ENCODE measurements at regions not wholly inside any gene's neighbourhood (a gene's known extent, or its start where the extent isn't known, plus 50 kb on each side); places are given as distances from the start of the nearest gene placed in this dataset.

DNA sequence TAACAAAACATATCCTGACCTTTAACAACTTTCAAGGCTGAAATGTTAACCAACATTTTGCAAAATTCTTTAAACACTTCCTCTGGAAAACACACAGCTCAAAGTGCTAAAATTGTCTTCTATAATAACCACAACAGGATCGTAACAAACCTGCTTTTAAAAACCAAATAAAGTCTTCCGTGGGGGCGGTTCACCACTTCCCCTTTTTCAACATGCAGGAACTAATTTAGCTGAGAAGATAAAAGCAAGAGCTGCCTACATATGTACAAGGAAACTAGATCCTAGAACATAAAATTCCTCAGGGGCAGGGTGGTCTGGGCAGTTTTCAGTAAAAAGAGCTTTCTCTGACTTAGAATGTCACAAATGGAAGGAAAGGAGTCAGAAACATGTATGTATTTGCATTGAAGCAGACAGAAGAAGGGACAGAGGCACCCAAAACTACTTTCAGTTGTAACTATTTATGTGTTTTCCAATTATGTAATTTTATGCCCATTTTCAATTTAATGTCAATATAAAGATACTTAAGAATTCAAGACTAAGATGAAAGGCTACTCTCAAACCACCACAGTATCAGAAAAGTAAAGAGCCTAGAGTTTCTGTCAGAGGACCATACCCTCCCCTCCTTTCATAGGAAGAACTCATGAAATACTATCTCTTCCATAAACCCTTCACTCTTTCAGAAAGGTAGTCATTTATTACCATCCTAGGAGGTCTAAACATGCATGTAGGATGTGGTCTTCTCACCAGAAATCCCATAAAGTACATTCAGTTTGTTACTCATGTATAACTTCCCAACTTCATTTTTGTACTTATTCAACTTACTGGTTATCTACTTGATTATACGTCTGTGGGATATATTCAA lies 185.9 kb upstream of the RASA1 start:
- TF ChIP-seq, protein P1, sequence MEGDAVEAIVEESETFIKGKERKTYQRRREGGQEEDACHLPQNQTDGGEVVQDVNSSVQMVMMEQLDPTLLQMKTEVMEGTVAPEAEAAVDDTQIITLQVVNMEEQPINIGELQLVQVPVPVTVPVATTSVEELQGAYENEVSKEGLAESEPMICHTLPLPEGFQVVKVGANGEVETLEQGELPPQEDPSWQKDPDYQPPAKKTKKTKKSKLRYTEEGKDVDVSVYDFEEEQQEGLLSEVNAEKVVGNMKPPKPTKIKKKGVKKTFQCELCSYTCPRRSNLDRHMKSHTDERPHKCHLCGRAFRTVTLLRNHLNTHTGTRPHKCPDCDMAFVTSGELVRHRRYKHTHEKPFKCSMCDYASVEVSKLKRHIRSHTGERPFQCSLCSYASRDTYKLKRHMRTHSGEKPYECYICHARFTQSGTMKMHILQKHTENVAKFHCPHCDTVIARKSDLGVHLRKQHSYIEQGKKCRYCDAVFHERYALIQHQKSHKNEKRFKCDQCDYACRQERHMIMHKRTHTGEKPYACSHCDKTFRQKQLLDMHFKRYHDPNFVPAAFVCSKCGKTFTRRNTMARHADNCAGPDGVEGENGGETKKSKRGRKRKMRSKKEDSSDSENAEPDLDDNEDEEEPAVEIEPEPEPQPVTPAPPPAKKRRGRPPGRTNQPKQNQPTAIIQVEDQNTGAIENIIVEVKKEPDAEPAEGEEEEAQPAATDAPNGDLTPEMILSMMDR (IDR thresholded peaks at IDR 0.05) = no peak
- TF ChIP-seq POLR2A (IDR thresholded peaks at IDR 0.05) = no peak

Measured in breast epithelium (tissue), 3 donors.